CD4-positive, alpha-beta T cell treated with Interleukin-12 subunit alpha and Interleukin-12 subunit beta, for 1 hour (primary cell): ENCODE measurements at regions not wholly inside any gene's neighbourhood (a gene's known extent, or its start where the extent isn't known, plus 50 kb on each side); places are given as distances from the start of the nearest gene placed in this dataset.

Experiments used
- DNase-seq: peaks from one replicate; pipeline ENCODE4 v3.0.0-alpha.2; 2020

DNA sequence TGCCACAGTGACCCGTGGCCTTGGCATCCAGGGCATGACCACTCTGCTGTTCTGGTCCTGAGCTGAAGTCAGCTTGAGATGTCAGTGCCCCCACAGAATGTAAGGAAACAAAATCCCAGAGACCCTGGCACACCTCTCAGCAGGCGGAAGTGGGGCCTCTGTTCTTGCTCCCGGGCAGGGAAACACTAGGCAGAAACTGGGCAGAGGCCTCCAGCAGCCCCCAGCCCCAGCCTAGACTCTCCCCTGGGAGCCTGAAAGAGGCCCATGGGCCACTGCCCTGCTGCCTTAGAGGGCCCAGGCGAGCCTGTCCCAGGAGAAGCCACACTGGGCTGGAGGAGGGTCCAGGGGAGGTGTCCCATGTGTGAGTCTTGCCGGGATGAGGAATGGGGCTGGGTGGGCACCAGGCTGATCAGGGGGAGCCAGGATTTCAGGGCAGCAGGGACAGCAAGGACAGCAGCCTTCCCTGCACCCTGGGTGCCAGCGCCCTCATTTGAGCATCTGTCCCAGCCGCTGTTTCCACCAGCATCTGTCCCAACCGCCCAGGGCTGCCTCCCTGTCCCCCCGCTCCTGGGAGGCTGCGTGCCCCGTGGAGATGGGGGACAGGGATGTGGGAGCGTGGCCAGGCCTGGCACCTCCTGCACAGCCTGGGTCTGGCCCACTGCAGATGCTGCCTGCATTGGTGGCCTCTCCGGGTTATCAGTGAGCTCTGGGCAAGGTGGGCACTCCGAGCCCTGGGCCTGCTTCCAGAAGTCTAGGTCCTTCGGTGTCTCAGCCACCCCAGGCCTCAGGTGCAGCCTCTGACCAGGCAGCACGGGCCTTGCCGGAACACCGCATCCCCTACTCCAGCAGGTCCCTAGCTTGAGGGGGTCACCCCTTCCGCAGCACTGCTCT is 1072.4 kb downstream of the BRD1 start:
- no peak for DNase-seq

DNA sequence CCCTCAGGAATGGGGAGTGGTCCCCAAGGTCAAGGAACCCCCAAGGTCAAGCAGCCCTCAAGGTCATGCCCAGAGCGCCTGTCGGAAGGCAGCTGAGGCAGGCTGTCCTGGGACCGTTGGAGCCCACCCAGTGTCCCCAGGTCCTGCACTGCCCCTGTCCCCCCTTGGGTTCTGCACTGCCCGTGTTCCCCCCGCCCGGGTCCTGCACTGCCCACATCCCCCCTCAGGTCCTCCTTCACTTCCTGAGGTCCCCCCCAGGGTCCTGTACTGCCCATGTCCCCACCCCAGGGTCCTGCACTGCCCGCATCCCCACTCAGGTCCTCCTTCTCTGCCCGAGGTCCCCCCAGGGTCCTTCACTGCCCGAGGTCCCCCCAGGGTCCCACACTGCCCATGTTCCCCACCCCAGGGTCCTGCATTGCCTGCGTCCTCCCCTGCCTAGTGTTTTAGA is 1073.0 kb downstream of the BRD1 start:
- DNase-seq, result no peak

DNA sequence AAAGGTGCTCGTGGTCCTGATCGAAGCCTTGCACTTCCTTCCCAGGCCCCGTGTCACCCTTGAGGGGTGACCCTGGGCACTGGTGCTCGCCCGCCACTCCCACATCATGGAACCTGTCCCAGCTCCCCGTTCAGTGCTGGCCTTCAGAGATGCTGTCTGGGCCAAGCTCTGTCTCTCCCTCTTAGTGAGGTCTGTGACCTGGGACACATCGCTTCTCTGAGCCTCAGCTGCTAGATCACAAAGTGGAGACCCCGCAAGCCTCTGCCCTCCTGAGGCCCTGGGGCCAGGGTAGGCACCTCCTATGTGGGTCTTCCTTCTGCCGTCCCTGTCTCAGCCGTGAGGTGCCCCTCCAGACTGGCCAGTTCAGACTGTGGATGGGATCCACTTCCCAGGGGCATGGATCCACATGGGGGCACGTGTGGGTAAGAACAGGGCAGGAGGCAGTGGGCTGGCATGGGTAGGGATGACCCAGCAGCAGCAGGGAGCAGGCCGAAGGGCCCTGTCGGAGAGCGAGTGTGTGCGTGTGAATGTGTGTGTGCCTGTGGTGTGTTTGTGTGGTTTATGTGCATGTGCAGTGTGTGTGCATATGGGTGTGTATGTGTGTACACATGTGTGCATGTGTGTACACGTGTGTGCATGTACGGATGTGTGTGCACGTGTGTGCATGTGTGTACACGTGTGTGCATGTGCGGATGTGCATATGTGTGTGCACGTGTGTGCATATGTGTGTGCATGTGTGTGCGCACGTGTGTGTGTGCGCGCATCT is 1073.7 kb downstream of the BRD1 start:
- DNase-seq, result no peak

DNA sequence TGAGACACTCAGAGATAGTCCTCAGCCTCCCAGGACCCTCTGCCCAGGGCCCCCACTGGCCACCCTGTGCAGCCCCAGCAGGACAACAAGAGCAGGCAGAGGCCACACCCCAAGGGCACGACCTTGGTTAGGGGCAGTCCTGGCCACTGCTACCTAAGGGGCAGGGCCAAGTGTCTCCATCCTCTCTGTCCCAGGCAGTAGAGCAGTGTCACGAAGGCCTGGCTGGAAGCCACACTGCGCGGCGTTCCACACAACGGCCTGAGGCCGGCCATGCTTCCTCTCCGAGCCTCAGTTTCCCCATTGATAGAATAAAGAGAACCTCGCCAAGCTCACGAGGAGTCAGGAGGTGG is 1074.3 kb downstream of the BRD1 start:
- DNase-seq, result no peak

DNA sequence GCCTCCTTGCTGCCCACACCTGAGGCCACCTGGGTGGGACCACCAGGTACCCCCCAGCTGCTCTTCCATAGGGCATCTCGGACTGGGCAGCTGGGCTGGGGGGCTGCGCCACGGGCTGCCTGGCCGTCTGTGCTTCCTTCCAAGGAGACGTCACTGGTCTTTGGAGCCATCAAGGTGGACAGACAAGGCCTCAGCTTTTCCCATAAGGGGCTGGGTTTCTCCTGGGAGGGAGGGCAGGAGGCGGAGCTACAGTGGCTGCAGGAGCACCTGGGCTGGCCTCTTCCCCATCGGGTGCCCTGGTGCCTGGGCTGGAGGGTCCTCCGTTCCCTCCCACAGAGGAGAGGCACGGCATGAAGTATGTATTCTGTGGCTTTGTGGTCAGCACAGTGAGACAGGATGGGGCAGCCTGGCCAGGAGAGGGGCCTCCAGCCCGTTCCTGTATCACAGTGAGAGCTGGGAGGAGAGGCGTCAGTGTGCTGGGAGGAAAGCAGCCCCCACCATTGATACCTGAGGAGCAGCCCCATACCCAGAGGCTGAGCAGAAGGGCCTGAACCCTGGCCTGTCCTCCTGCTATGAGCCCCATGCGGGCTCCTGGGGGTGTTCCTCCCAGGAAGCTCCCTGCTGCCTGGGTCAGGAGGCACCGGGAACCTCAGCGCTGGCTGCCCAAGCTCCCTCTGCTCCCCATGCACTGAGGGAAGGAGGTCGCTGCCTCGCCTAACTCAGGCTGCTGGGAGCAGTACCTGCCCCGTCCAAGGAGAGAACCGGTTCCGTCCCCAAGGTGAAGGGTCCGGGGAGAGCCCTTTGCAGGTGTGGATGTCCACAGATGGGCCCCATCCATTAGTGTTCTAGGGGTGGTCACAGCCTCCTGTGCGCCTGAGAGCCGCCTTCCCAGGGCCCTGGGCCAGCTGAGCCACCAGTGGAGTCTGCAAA is 1075.0 kb downstream of the BRD1 start:
- no peak for DNase-seq

DNA sequence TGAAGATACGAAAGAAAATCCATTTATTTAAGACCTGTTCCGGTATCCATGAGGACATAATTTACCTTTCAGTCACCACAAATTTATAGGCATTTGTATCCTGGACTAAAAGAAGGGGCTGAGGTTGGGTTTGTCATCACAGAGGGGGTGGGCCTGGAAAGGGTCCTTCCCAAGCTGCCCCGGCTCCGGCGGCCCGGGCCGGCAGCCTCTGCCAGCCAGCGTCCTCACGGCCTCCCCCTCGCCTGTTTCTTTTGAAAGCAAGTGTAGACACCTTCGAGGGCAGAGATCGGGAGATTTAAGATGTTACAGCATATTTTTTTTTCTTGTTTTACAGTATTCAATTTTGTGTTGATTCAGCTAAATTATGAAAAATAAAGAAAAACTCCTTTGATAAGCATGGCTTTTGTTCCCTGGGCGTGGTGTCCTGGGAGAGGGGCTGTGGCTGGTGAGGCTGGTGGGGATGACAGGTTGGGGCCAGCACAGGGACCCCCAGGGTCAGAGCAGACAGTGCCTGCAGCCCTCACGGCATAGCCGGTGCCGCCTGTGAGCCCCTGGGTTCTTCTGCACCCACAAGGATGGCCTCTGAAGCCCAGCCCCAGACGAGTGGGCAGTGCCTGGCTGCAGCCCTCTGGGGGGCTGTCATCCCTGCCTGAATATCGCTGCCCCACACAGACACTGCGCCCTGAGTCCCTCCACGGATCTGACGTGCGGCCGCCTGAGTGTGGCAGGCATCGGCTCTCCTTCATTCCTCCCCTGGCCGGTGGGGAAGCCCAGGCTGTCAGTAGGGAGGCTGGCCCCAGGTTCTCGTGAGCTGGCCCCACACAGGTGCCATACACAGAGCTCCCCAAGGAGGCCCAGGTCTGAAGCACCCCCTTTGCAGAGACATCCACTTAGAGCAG is 1075.9 kb downstream of the BRD1 start:
- DNase-seq, result no peak

DNA sequence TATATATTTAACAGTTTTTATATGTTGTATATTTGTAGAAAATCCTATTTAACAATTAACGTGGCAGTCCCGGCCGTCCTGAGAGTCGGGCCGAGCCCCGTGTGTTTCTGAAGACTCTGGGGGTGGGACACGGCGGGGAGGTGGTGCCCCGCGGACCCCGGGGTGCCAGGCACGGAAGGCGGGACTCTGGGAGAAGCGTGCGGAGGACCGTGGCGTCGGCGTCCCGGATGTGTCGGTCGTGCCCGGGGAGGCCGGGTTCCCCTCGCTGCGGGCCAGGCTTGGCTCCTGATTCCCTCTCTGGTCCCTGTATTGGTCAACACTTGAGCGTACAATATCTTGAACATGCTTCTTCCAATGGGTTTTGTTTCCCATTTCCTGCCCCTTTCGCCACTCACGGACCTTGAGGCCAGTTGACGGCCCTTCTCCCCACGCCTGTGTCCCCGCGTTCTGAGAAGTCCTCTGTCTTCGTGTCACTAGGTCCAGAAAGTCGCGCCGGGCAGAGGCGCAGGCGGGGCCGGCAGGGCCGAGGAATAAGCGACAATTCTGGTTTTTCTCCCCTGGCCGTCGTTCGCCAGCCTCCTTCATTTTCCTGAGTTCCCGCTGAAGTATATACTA is 1076.7 kb downstream of the BRD1 start:
- no peak for DNase-seq

DNA sequence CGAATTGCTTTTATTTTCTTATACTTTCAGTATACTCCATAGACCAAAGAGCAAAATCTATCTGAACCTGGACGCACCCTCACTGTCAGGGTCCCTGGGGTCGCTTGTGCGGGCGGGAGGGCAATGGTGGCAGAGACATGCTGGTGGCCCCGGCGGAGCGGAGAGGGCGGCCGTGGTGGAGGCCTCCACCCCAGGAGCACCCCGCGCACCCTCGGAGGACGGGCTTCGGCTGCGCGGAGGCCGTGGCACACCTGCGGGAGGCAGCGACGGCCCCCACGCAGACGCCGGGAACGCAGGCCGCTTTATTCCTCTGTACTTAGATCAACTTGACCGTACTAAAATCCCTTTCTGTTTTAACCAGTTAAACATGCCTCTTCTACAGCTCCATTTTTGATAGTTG is 1077.4 kb downstream of the BRD1 start:
- DNase-seq, result no peak

DNA sequence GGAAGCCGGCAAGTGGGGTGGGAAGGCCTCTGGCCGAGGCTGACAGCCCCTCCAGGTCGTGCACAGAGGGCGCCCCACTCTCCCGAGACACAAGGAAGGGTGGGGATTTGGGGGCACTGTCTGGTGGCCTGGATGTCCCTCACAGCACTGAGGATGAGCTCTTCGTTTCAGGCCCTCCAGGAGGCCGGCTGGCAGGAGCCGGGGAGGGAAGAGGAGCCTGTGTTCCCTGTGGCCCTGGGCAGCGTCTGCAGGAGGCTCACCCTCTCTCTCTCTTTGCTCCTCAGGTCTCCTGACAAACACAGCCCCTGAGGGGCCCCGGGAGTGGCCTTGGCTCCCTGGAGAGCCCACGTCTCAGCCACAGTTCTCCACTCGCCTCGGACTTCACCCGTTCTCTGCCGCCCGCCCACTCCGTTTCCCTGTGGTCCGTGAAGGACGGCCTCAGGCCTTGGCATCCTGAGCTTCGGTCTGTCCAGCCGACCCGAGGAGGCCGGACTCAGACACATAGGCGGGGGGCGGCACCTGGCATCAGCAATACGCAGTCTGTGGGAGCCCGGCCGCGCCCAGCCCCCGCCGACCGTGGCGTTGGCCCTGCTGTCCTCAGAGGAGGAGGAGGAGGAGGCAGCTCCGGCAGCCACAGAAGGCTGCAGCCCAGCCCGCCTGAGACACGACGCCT is 1078.0 kb downstream of the BRD1 start:
- no peak for DNase-seq

DNA sequence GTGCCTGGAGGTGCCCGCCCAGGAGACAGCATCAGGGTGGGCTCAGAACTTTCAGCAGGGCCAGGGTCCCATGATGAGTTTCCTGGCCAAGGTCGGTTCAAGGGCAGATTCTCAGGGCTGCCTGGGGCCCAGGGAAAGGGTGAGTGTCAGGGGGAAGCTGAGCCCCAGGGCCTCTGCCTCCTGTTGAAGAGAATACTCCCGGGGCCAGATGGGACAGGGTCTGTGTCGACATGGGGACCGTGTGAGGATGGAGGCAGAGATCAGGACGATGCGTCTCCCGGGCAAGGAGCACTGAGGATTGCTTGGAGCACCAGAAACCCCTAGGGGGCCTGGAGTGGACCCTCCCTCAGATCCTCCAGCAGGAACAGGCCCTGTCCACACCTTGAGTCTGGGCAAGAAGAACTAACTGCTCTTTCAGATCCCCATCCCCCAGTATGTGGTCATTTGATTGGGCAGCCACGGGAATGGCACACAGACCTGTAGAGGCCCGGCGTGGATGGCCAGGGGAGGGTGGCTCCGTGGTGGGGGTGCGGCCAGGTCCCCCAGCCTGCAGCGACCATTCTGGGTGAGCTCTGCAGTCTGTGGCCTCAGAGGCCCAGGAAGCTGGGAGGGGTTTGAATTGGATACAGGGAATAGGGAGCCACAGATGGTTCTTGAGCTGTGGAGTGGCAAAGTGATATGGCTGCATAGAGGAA is 1078.7 kb downstream of the BRD1 start:
- no peak for DNase-seq

DNA sequence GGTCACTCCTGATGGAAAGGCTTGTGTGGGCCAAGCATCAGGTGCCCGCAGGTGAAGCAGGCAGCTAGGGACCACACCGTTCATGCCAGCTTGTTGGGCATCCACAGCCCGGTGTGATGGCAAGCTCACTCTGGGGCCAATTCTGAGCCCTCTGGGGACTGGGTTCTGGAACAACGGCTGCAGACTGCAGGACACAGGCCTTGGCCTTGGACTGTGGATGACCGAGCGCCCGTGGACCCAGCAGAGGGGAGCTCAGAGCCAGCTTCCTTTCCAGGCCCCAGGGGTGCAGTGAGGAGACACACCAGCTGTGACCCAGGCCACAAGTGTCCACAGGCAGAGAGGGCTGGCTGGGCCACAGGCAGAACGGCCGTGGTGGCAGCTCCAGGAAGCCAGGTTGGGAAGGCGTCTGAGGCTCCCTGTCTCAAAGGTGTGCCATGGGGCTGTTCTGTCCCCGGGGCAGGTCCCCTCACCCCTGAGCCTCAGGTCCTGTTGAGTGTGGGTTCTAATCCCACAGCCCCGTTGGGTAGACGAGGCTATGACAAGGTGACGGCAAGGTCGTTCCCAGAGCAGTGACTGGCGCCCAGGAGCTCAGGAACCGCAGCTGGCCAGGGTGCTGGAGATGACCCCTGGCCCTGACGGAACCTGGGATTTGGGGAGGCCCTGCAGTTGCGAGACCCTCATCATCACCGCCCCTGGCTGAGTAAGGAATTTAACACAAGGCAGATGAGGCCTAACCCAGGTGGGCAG is 1079.4 kb downstream of the BRD1 start:
- no peak for DNase-seq

DNA sequence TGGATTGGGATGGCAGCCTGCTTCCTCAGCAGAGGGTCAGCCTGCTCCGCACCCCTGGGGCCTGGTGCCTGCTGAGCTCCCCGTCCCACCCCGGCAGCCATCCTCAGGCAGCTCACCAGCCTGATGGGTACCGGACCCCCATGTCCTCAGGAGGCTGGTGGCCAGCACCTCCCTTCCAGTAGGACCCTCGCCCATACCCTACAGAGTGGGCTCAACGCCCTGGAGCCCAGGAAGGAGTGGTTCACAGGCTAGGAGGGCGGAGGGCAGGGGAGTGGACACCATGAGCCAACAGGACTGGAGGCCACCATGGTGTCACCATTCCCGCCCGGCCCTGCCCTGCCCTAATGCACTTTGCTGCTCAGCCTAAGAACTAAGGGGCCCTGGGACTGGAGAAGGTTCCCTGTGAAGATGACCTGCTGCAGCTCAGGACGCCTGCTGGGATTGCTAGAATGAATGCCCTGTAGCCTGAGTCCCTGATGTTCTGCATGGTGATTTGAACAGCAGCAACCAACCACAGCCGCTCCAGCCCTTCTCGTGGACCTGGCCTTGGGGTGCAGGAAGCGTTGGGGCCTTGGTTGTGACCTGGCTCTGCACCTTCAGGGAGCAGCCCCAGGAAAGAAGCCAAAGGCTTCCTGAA is 1080.8 kb downstream of the BRD1 start:
- no peak for DNase-seq

DNA sequence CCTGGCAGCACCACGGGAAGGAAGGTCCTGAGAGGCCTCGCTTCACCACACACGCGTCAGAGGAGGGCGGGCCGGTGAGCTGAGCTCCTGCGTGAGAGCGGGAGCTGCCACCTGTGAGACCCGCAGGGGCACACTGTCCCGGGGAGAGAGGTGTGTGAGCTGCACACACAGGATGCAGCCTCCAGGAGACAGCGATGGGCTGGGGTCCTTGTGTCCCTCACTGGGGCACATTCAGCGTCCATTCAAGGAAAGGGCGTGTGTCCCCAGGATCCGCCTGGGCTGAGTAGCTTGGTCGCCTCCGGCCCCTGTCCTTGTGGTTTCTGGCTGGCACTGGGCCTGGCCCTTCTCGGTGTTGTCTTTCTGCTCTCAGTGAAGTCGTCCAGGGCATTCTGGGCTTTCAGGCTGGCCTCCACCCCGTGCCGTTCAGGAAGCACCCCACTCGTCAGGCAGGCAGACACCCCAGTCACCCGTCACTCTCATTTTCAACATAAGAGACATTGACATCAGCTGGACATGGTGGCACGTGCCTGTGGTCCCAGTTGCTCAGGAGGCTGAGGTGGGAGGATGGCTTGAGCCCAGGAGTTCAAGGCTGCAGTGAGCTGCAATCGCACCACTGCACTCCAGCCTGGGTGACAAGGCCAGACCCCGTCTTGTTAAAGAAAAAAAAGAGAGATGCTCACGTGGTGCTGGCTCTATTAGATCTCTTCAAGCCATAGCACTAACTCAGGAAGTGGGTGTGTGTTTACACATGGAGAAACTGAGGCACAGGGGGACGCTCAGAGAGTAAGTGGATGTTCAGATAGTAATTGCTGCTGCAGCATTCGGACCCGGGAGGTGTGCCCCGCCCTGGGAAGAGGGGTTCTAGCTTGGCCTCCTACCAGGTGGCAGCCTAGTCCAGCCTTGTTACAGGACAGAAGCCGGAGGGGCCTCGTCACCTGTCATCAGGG is 1081.6 kb downstream of the BRD1 start:
- DNase-seq, result no peak

DNA sequence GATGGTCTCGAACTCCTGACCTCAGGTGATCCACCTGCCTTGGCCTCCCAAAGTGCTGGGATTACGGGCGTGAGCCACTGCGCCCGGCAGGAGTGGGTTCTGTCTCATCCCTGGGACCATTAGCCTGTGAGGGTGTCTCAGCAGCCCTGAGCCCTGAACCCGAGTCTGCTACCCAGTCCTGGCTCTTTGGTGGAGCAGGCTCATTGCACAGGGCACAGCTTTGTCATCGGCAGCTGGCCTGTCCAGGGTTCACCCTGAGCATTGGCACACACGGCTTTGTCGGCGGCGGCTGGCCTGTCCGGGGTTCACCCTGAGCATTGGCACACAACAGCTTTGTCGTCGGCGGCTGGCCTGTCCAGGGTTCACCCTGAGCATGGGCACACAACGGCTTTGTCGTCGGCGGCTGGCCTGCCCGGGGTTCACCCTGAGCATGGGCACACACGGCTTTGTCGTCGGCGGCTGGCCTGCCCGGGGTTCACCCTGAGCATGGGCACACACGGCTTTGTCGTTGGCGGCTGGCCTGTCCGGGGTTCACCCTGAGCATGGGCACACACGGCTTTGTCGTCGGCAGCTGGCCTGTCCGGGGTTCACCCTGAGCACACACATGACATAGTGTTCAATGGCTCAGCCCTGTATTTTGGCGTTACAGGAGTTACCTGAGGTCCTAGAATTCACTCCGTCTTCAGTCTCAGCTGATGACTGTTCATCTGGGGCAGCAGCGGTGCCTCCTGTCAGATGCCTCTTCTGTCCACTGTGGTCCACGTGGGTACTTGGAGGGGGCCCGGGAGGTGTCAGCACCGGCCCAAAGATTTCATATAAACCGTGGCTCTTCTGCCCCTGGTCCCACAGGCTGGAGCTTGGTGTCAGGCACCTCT is 1082.5 kb downstream of the BRD1 start:
- no peak for DNase-seq

DNA sequence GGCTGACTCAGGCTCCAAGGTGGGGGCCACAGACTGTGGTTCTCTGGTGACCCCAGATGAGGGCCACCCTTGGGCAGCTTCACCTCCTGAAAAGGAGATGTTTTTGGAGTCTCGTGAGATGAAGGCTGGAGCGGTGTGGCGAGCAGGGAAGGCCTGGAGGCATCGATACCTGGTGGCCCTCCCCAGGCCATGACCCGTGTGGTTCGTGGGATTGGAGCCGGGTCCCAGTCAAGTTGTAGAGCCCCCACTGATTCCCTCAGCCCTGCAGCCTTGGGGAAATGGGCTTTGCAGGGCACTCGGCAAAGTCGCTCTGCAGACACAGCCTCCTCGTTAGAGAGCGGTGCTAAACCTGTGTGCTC is 1083.4 kb downstream of the BRD1 start:
- no peak for DNase-seq

DNA sequence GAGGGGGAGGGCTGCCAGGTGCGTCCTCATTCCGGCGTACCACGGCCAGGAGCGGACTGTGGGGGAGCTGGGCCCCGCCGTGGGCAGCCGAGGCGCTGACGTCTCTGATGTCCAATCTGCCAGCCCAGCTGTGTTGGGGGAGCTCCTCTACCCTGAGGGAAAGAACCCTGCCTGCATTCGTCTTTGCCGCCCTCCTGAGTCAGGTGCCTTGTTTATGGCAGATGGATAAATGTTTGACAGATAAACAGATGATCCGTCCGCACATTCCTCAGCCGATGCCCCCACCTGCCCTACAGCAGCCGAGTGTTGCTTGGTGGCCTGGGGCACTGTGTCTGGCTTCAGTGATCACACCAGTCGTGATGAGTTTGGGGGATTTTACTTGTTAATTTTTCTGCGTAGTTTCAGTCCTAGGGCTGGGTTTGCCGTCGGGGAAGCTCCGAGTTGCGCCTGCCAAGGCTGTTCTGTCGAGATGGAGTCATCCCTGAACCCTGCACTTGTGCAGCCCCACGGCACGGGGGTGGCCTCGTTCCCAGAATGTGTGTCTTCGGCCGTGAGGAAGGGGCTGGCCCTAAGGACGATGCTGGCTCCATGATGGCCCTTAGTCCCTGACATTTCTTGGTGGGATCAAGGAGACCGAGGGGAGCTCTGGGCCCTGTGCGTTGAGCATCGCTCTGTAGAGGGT is 1083.9 kb downstream of the BRD1 start:
- DNase-seq, result no peak
